Testis (tissue), 2 donors: ENCODE measurements at regions not wholly inside any gene's neighbourhood (a gene's known extent, or its start where the extent isn't known, plus 50 kb on each side); places are given as distances from the start of the nearest gene placed in this dataset.

ENCODE experiments used
- DNase-seq: peaks from one replicate; pipeline ENCODE4 v3.0.0-alpha.2; 2019
- H3K27ac ChIP-seq, 2 donors: fragments of 200-600 bp; sonication (generic); one replicate each; pipeline ENCODE4 v1.5.1; 2019
- H3K27me3 ChIP-seq: fragments of 200-600 bp; sonication (generic); one replicate; pipeline ENCODE4 v1.5.1; 2019
- H3K36me3 ChIP-seq: fragments of 200-600 bp; sonication (generic); one replicate; pipeline ENCODE4 v1.5.1; 2017; ENCODE audit warnings: low read depth; ENCODE audit errors: missing control alignments
- H3K4me1 ChIP-seq: fragments of 200-600 bp; sonication (generic); one replicate; pipeline ENCODE4 v1.5.1; 2019
- H3K4me3 ChIP-seq, 2 donors: fragments of 200-600 bp; sonication (generic); one replicate each; pipeline ENCODE4 v1.5.1; 2017 to 2019
- H3K9me3 ChIP-seq: fragments of 200-600 bp; sonication (generic); one replicate; pipeline ENCODE4 v1.5.1; 2017
- POLR2A ChIP-seq: fragments of 450-650 bp; IDR thresholded peaks from one replicate; pipeline ENCODE4 v1.6.1; 2017; ENCODE audit warnings: antibody characterized with exemption, mild to moderate bottlenecking, moderate library complexity
- WGBS, 2 donors: methylation state at CpG; one replicate each; pipeline ENCODE4 v1.1.5; 2018; 5-methylcytosine and 5-hydroxymethylcytosine counted together
- intact Hi-C: fragments of 100-400 bp; cut with DNase I; formaldehyde crosslinking; loops from one replicate; pipeline ENCODE4 v1.15.1; 2023; ENCODE audit warnings: low total_unique reads
- small RNA-seq, 2 donors: library from RNA; depleted of rRNA; stranded (forward); fragments of <200 nt; gene quantifications; one replicate each; pipeline ENCODE3, GENCODE V24; 2016
- TF ChIP-seq, protein P1 (sequence below), 3 experiments: fragments of 450-650 bp in 2 of 3; fragments of 200-600 bp in 1 of 3; sonication (generic) in 1 of 3; IDR thresholded peaks; one replicate each; pipeline ENCODE4 v1.5.1; 2016 to 2019; ENCODE audit warnings: antibody characterized with exemption in 3 of 3, mild to moderate bottlenecking in 2 of 3, moderate library complexity in 1 of 3

- WGBS, 2 donors: 87 to 91% methylated on average over 4 of the region's 4 CpGs
- intact Hi-C loops: no loop called here
- H3K36me3 ChIP-seq: no peaks in the 10 kb centered on the region
- H3K9me3 ChIP-seq: no peaks in the 10 kb centered on the region
- H3K27ac ChIP-seq: no peak overlapping the region
- DNase-seq: no peak
- TF ChIP-seq, protein P1, sequence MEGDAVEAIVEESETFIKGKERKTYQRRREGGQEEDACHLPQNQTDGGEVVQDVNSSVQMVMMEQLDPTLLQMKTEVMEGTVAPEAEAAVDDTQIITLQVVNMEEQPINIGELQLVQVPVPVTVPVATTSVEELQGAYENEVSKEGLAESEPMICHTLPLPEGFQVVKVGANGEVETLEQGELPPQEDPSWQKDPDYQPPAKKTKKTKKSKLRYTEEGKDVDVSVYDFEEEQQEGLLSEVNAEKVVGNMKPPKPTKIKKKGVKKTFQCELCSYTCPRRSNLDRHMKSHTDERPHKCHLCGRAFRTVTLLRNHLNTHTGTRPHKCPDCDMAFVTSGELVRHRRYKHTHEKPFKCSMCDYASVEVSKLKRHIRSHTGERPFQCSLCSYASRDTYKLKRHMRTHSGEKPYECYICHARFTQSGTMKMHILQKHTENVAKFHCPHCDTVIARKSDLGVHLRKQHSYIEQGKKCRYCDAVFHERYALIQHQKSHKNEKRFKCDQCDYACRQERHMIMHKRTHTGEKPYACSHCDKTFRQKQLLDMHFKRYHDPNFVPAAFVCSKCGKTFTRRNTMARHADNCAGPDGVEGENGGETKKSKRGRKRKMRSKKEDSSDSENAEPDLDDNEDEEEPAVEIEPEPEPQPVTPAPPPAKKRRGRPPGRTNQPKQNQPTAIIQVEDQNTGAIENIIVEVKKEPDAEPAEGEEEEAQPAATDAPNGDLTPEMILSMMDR (IDR thresholded peaks at IDR 0.05): no peak
- TF ChIP-seq POLR2A: no peak
- no peaks in the 10 kb centered on the region for H3K27me3 ChIP-seq
- peaks cover 24% of the 10 kb centered on the region for H3K4me1 ChIP-seq
- no peak overlapping the region for H3K4me3 ChIP-seq
These were observed 50.1 kb upstream of the ERRFI1 start for GRCh38 chr1:8076176-8076575.

Small RNA genes in the stretch of these regions (small RNA-seq; reads per million reads assigned to genes)
- gene RNU1-7P: 0 reads per million in 2 donors
